IPS DF 6.9 (cell line): ENCODE measurements at regions not wholly inside any gene's neighbourhood (a gene's known extent, or its start where the extent isn't known, plus 50 kb on each side); places are given as distances from the start of the nearest gene placed in this dataset.

Source experiments
- DNase-seq: peaks from one replicate; pipeline ENCODE4 v3.0.0-alpha.2; 2013; ENCODE audit warnings: low read depth, low spot score
- H3K27ac ChIP-seq: one replicate; pipeline ENCODE4 v1.5.1; 2013; ENCODE audit warnings: low read length, control low read depth
- H3K27me3 ChIP-seq: 2 replicates; pipeline ENCODE4 v1.6.1; 2013; ENCODE audit warnings: mild to moderate bottlenecking, low read length; ENCODE audit not compliant: control insufficient read depth, insufficient read depth
- H3K36me3 ChIP-seq: 2 replicates; pipeline ENCODE4 v1.6.1; 2013; ENCODE audit warnings: low read length; ENCODE audit not compliant: control insufficient read depth, insufficient read depth
- H3K4me1 ChIP-seq: 2 replicates; pipeline ENCODE4 v1.6.1; 2013; ENCODE audit warnings: low read length; ENCODE audit not compliant: control insufficient read depth, insufficient read depth
- H3K4me3 ChIP-seq: 2 replicates; pipeline ENCODE4 v1.5.1; 2013; ENCODE audit warnings: mild to moderate bottlenecking, low read length
- H3K9me3 ChIP-seq: 2 replicates; pipeline ENCODE4 v1.6.1; 2013; ENCODE audit warnings: low read length, inconsistent platforms; ENCODE audit not compliant: control insufficient read depth, insufficient read depth
- WGBS: extraction: QIAGEN DNeasy Blood & Tissue Kit; methylation state at CpG from one replicate; pipeline ENCODE4 v1.1.7; 2013; ENCODE audit warnings: mixed read lengths, missing lambda C conversion rate; ENCODE audit not compliant: insufficient read length, insufficient coverage; 5-methylcytosine and 5-hydroxymethylcytosine counted together

DNA sequence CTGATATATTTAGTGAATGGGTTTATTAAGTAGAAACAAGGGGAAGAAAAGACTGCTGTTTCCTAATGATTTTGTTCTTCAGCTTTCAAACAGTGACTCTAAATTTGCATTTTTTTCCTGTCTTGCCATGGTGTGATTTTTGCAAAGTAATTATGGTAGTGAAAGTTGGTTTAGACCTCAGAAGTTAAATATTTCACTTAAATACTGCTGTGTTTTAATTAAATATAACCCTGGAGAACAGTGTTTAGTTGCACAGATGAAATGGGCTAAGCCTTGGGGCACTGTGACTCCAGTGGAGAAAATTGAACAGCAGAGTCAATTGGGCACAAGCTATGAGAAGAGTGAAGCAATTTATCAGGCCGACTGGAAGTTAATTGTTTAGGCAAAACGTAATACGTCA, 111.1 kb upstream of the MCHR2 start:
- H3K27ac ChIP-seq: no peak overlapping the region
- no CpG with 5 or more reads among the region's 3 CpGs for WGBS
- H3K4me3 ChIP-seq: no peak overlapping the region
- no peaks in the 10 kb centered on the region for H3K9me3 ChIP-seq
- no peaks in the 10 kb centered on the region for H3K4me1 ChIP-seq
- no peaks in the 10 kb centered on the region for H3K36me3 ChIP-seq
- no peaks in the 10 kb centered on the region for H3K27me3 ChIP-seq
- DNase-seq: no peak

DNA sequence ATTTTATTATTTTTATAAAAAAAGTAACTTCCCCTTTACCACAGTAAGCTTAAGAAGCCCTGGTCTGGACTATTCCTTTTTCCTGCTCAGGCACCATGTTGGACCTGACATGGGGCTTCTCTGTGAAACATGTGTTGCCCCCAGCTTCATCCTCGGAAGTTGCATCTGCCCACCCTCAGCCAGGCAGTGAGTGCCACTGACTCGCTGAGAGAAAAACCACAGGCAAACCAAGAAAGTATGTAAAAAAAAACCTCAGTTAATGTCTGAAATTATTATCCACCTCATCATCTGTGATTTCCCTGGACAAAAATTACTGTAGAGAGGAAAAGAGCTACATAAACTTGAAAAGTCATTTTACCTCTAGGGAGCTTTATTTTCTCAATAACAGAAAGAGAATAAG, 109.9 kb upstream of the MCHR2 start:
- no CpG with 5 or more reads among the region's 2 CpGs for WGBS
- H3K27ac ChIP-seq: no peak overlapping the region
- no peak for DNase-seq

DNA sequence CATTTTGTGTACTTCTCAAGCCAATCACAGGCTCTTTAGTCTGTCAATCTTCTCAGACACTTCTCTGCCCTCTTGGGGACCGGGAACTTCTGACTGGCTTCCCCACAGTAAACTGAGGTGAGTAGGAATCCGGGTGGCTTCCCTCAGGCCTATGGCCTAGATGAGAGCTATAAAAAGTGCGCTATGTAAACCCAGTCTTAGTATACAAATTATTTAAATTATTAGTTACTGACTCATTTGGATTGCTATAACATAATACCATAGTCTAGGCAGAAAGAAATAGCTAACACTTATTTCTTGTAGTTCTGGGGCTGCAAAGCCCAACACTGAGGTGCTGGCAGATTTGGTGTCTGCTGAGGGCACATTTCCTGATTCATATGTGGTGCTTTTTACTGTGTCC, 109.2 kb upstream of the MCHR2 start:
- Histone ChIP-seq H3K4me1 (no peaks in the 10 kb centered on the region), H3K27me3 (no peaks in the 10 kb centered on the region), H3K9me3 (no peaks in the 10 kb centered on the region), H3K27ac (no peak overlapping the region), H3K4me3 (no peak overlapping the region), H3K36me3 (no peaks in the 10 kb centered on the region)
- no CpG with 5 or more reads among the region's 3 CpGs for WGBS
- no peak for DNase-seq

More for the DNA sequence above, 109.9 kb upstream of the MCHR2 start:
- no peaks in the 10 kb centered on the region for H3K9me3 ChIP-seq
- no peak overlapping the region for H3K4me3 ChIP-seq
- H3K27me3 ChIP-seq: no peaks in the 10 kb centered on the region
- H3K36me3 ChIP-seq: no peaks in the 10 kb centered on the region
- no peaks in the 10 kb centered on the region for H3K4me1 ChIP-seq

DNA sequence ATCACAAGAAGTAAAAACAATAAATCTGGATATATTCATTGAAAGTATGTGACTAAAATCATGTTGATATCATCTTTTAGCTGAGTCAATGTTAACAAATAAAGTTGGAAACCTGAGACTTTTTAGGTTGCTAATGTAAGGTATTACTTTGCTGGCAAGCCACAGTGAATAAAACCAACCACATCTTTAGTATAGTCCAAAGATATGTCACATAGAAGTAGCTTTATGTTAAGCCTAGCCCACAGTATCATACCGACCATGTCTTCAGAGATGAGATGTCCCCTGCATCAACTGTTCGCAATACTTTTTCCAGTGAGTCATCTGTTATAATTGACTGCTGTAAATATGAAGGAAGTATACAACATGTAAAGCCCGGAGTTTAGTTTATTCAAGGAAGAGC, 107.6 kb upstream of the MCHR2 start:
- no CpG with 5 or more reads among the region's 3 CpGs for WGBS
- no peak overlapping the region for H3K27ac ChIP-seq
- H3K36me3 ChIP-seq: no peaks in the 10 kb centered on the region
- H3K27me3 ChIP-seq: no peaks in the 10 kb centered on the region; the same call in 1 of the 2 replicates
- H3K9me3 ChIP-seq: no peaks in the 10 kb centered on the region
- DNase-seq: no peak
- no peaks in the 10 kb centered on the region for H3K4me1 ChIP-seq
- H3K4me3 ChIP-seq: no peak overlapping the region

DNA sequence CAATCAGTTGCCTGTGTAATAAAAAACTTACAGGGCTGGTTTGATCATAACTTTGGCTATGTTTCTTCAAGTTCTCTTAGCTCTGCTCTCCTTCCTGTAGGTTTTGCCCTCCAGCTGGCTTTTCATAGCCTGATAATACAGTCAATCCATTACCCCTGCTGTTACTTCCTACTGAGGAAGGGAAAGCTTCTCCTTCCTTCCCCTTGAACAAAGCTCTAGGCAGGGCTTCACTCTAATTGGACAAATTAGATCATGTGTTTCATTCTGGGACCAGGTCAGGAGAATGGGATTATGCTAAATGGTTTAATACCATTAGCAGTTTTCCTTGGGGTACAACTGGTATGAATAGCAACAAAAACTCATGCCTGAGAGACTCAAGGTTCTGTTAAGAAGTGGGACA, 106.8 kb upstream of the MCHR2 start:
- H3K9me3 ChIP-seq: no peaks in the 10 kb centered on the region
- H3K4me1 ChIP-seq: no peaks in the 10 kb centered on the region
- no peak overlapping the region for H3K27ac ChIP-seq
- no peak overlapping the region for H3K4me3 ChIP-seq
- H3K36me3 ChIP-seq: no peaks in the 10 kb centered on the region
- H3K27me3 ChIP-seq: no peaks in the 10 kb centered on the region; the same call in 1 of the 2 replicates
- no peak for DNase-seq

DNA sequence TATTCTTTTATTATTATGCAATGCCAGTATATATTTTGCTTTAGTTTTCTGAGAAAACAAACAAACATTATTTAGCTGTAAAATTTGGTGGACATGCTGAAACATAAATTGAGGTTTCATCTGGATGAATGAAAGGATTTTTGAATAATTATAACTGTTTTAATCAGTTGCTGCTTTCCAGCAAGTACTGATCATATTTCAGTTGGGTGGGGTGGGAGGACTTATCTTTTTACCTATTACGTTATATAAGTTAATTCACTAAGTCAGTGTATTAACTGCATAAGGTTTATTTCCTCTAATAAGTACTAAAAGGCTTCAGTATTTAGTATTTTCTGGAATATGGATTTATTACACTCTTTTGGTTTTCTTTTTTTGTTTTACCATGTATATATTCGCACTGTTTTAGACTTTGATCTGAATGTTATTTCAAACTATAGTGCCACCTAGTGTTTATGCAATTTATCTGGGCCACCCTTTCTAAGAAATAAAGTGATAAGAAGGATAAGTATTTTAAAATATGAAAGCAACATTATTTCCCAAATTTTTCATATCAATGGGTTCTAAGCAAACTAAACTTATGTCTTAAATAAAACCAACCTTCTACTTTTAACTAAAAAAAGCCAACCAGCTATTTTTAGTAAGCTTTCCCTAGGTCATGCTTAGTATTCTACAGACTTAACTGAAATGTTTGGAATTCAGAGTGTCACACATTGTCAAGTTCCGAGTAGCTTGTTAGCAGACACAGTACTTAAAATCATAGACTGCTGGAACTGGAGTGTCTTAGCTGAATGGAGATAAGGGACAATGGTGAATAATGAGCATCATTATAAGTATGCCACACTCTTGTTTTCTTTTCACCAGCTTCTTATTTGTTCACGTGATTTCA, 105.4 kb upstream of the MCHR2 start:
- no peak overlapping the region for H3K27ac ChIP-seq
- no peaks in the 10 kb centered on the region for H3K9me3 ChIP-seq
- no peak overlapping the region for H3K4me3 ChIP-seq
- no peaks in the 10 kb centered on the region; the same call in 1 of the 2 replicates for H3K27me3 ChIP-seq
- H3K4me1 ChIP-seq: no peaks in the 10 kb centered on the region
- DNase-seq: no peak
- WGBS: no CpG with 5 or more reads among the region's 4 CpGs
- H3K36me3 ChIP-seq: no peaks in the 10 kb centered on the region

DNA sequence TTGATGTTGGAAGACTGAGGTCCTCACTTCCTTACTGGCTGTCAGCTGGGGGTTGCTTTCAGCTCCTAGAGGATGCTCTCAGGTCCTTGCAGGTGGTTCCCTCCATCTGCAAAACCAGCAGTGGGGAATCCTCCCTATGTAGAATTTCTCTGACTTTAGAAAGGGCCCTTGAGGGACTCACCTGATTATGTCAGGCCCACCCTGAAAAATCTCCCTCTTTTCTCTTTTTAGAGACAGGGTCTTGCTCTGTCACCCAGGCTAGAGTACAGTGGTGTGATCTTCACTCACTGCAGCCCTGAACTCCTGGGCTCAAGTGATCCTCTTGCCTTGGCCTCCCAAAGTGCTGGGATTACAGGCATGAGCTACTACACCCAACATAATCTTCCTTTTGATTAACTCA, 102.9 kb upstream of the MCHR2 start:
- Histone ChIP-seq H3K4me3 (no peak overlapping the region), H3K4me1 (no peaks in the 10 kb centered on the region), H3K27me3 (no peaks in the 10 kb centered on the region; the same call in 1 of the 2 replicates), H3K9me3 (no peaks in the 10 kb centered on the region), H3K36me3 (no peaks in the 10 kb centered on the region), H3K27ac (no peak overlapping the region)
- no peak for DNase-seq

DNA sequence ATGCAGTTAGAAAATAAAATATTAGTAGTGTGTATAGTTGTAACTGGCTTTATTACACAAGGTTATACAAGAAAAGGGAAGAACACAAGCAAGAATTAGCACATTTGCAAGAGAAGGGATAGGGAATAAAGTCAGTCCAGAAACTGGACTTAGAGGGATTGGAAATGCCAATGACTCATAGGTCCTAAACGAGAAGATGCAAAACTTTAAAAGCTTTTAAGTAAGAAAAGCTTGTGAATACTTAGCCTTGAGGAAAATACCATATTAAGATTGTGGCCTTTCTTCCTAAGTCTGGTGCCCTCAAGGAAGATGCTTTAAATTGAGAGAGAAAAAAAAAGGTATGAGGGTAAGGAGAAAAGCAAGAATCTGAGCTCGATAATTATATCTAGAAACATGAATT, 102.3 kb upstream of the MCHR2 start:
- no peak overlapping the region for H3K4me3 ChIP-seq
- no peak for DNase-seq
- no peaks in the 10 kb centered on the region for H3K36me3 ChIP-seq
- no peak overlapping the region for H3K27ac ChIP-seq
- H3K27me3 ChIP-seq: no peaks in the 10 kb centered on the region; the same call in 1 of the 2 replicates
- H3K9me3 ChIP-seq: no peaks in the 10 kb centered on the region
- no CpG with 5 or more reads among the region's 2 CpGs for WGBS
- no peaks in the 10 kb centered on the region for H3K4me1 ChIP-seq

DNA sequence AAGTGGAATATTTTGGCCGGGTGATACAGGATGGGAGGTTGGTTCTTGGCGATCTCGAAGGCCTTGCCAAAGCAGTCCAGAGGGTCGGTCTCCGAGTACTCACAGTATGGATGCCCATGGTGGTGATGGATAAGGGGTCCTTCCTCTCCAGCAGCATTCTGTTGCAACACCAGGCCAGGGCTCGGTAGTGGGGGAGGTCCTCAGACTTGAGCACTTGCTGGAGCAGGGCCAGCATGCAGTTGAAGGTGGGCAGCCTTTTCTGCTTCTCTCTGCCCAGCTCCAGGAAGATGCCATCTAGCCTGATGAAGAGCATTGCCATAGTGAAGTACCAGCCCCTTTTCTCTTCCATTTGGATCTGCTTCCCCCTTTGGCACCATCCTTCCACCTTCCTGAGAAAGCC, 99.4 kb upstream of the MCHR2 start:
- no peaks in the 10 kb centered on the region; the same call in 1 of the 2 replicates for H3K27me3 ChIP-seq
- H3K27ac ChIP-seq: no peak overlapping the region
- H3K4me3 ChIP-seq: no peak overlapping the region
- no peaks in the 10 kb centered on the region for H3K9me3 ChIP-seq
- WGBS: no CpG with 5 or more reads among the region's 6 CpGs
- no peaks in the 10 kb centered on the region for H3K36me3 ChIP-seq
- no peaks in the 10 kb centered on the region for H3K4me1 ChIP-seq
- no peak for DNase-seq

DNA sequence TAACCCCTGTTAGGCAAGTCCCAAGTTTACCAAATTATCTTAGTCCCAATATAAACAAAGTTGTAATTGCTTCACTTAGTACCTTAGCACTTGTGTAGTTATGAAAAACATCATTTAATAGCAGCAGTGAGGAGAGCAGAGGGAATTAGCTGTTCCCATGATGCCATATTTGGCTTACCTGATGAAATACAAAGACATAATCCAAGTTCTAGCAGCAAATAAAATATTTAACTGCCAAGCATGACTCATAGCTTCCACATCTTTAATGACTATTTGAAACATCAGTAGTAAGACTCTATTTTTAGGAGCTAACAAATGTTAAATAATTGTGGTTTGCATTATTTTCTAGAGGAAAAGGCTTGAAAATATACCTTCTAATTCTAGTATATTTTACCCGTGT, 94.0 kb upstream of the MCHR2 start:
- Histone ChIP-seq H3K27ac (no peak overlapping the region), H3K27me3 (no peaks in the 10 kb centered on the region), H3K4me3 (no peak overlapping the region), H3K4me1 (no peaks in the 10 kb centered on the region), H3K9me3 (no peaks in the 10 kb centered on the region), H3K36me3 (no peaks in the 10 kb centered on the region)
- WGBS: no CpG with 5 or more reads among the region's 1 CpG
- DNase-seq: no peak

DNA sequence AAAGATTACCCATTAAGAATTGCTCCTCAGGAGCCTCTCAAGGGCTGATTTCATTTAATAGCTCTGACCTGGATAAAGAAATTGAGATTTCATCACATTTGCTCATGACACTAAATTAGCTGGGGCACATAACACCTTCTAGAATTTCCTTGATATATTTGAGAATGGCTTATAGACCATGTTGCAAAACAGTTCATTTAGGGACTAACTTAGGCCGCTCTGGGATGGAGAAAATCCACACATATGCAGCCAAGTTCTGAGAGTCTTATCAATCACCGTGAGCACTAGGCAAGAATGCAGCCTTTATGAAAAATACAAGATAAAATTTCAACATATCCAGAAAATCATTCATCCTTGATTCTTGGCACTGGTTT, 91.0 kb upstream of the MCHR2 start:
- H3K27ac ChIP-seq: no peak overlapping the region
- H3K36me3 ChIP-seq: no peaks in the 10 kb centered on the region
- no CpG with 5 or more reads among the region's 2 CpGs for WGBS
- no peaks in the 10 kb centered on the region for H3K27me3 ChIP-seq
- H3K9me3 ChIP-seq: no peaks in the 10 kb centered on the region
- H3K4me3 ChIP-seq: no peak overlapping the region
- no peak for DNase-seq
- no peaks in the 10 kb centered on the region for H3K4me1 ChIP-seq
